Right cardiac atrium (tissue), 5 donors: ENCODE measurements at regions not wholly inside any gene's neighbourhood (a gene's known extent, or its start where the extent isn't known, plus 50 kb on each side); places are given as distances from the start of the nearest gene placed in this dataset.
A peak's percentile ranks its signal among the peaks of the same experiment; 100 is the strongest.
"Not testable (repeated sequence)": the region's sequence is repeated elsewhere in the genome, so short reads cannot be mapped to it uniquely, and the experiment has no call there.

Source experiments
- ATAC-seq, 2 donors: fragments of 200-7000 bp; cut with Tn5 transposase; one replicate each; pipeline versions ENCODE4 v1.8.0 to v1.9.1; 2020; ENCODE audit warnings: moderate library complexity in 2 of 2, mild to moderate bottlenecking in 1 of 2
- DNase-seq, 3 donors: peaks; one replicate each; pipeline ENCODE4 v3.0.0-alpha.2; 2020
- H3K27ac ChIP-seq: one replicate; pipeline ENCODE4 v1.5.1; 2013; ENCODE audit warnings: mild to moderate bottlenecking, low read length, control low read depth, moderate library complexity
- H3K27me3 ChIP-seq: one replicate; pipeline ENCODE4 v1.6.1; 2013; ENCODE audit not compliant: control insufficient read depth, insufficient read depth
- H3K4me1 ChIP-seq: one replicate; pipeline ENCODE4 v1.6.1; 2013; ENCODE audit warnings: low read length; ENCODE audit not compliant: control insufficient read depth, insufficient read depth
- H3K4me3 ChIP-seq: one replicate; pipeline ENCODE4 v1.5.1; 2013; ENCODE audit warnings: low read length, control low read depth
- H3K9me3 ChIP-seq: one replicate; pipeline ENCODE4 v1.6.1; 2013; ENCODE audit warnings: low read length; ENCODE audit not compliant: control insufficient read depth
- WGBS: extraction: QIAGEN DNeasy Blood & Tissue Kit; methylation state at CpG from one replicate; pipeline ENCODE4 v1.1.7; 2013; 5-methylcytosine and 5-hydroxymethylcytosine counted together
- intact Hi-C, 4 donors: fragments of 100-400 bp; cut with DNase I; formaldehyde crosslinking; loops; one replicate each; pipeline versions ENCODE4 v1.11.0 to v1.14.0; 2022 to 2023
- donor health status: healthy with polysubstance abuse.
- donor health status: DM: no; HTN: yes; CAD: no.
- donor health status: DM: no; HTN: no; CAD: no.
- donor health status: DM: no; HTN: yes; CAD: no; lungs with severe emphysema.
- donor health status: DM: yes; HTN: yes; CAD: no.

DNA sequence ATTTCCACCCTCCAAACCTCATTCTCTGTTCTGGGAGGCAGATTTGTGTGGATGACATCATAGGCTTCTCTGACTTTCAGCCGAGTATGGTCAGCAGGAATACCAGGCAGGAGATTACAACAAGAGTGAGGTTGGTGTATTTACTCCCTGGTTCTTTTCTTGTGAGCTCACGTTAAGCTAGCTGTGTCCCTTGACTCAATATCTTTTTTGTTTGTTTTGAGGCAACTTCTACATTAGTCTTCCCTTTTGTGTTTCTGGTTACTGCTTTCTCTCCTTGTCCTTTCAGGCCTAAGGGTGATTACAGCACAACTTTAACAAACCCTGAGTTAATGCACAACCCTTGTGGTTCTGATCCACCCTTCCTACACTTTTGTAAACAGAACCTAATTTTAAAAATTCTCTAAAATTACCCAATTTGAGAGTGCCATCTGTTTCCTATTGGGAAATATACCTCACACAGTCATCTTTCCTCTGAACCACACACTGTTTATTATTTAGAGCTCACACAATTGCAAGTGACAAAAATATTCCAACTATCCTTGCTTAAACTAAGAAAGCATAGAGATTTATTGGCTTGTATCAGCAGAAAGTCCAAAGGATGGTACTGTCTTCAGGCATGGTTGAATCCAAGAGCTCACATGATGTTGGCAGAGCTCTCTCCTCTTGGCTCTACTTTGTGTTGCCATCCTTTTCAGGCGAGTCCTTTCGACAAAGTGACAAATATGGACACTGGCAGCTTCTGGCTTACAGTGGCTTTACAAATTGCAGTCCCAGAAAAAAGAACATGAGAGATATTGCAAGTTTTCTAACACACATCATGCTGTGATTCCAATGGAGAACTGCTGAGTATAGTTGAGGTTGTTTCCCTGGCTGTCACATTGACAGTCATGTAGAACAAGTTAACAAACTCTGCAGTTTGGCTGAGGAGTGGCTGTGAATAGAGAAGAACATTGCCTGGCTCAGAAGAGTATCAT is 150.5 kb upstream of the DDIT4L start:
- no peak overlapping the region for H3K27ac ChIP-seq
- DNase-seq (no peak), ATAC-seq (no peak)
- no peaks in the 10 kb centered on the region for H3K27me3 ChIP-seq
- H3K9me3 ChIP-seq = no peaks in the 10 kb centered on the region
- no peak overlapping the region for H3K4me3 ChIP-seq
- intact Hi-C loops = no loop called here
- H3K4me1 ChIP-seq = no peaks in the 10 kb centered on the region
- 59% methylated on average over 4 of the region's 4 CpGs for WGBS

DNA sequence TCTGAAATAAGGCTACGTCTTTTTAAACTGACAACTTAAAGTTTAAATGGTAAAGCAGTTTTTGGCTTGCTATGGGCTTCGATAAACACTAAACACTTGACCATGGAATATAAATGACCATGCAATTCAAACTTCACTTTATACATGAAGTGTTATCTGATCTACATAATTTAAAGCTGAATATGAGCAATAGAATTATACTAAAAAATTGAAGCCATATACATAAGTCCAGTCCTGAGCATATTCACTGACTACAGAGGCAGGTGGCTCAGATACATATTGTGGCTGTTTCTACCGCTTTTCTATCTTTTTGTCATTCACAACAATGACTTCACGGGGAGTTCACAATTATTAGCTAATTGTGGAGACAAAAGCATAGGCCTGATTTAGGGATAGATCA is 149.6 kb upstream of the DDIT4L start:
- Histone ChIP-seq H3K4me3 (no peak overlapping the region), H3K27me3 (no peaks in the 10 kb centered on the region), H3K4me1 (no peaks in the 10 kb centered on the region), H3K27ac (no peak overlapping the region), H3K9me3 (no peaks in the 10 kb centered on the region)
- WGBS = 86% methylated on average over 4 of the region's 4 CpGs
- DNase-seq (no peak), ATAC-seq (no peak)
- intact Hi-C loops = no loop called here

DNA sequence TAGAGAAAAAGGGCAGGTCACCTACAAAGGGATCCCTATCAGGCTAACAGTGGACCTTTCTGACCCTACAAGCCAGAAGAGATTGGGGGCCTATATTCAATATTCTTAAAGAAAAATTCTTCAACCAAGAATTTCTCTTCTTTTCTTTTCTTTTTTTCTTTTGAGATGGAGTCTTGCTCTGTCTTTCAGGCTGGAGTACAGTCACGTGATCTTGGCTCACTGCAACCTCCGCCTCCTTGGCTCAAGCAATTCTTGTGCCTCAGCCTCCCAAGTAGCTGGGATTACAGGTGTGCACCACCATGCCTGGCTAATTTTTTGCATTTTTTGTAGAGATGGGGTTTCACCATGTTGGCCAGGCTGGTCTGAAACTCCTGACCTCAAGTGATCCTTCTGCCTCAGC is 143.2 kb upstream of the DDIT4L start:
- H3K27me3 ChIP-seq, H3K4me3 ChIP-seq, intact Hi-C loops, DNase-seq, H3K9me3 ChIP-seq, H3K4me1 ChIP-seq, H3K27ac ChIP-seq, ATAC-seq: not testable (repeated sequence)
- WGBS = 86% methylated on average over 2 of the region's 2 CpGs

DNA sequence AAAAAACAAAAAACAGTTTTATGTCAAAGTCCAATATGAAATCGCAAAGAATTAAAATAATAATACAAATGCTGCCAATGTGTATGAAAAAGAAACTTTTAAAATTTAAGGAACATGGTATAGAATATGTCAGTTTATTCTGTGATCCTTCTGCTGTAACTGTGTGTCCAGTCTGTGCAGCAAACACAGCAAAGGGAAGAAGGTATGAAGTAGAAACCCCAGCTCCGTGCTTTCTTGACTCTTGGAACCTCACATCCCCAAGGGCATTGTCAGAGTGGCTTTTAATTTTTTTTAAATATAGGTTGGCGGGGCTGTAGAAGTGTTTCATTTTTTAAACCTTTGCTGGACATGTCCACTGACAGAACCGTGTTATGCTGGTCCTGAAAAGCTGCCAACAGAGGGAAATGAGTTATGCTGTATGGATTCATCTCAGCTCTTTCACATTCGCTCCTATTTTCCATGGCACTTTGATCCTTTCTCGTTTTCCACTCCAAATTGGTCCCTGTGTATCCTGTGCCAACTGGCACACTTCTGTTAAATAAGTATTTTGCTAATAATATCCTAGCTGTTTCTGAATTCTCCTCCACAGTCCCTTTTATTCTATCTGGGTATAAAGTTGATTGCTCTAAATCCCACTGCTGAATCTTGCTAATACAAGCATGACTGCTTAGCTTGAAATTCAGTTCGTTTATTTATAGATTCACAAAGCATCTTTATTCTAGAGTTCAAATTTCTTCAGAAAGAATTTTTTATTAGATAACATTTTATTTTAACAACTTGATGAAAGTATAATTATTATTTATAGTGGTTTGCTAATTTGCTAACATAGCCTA is 127.0 kb upstream of the DDIT4L start:
- Histone ChIP-seq H3K27ac (no peak overlapping the region), H3K4me3 (no peak overlapping the region), H3K27me3 (no peaks in the 10 kb centered on the region), H3K9me3 (no peaks in the 10 kb centered on the region), H3K4me1 (no peaks in the 10 kb centered on the region)
- 27% methylated on average over 7 of the region's 7 CpGs for WGBS
- ATAC-seq (no peak), DNase-seq (no peak)
- intact Hi-C loops = no loop called here

DNA sequence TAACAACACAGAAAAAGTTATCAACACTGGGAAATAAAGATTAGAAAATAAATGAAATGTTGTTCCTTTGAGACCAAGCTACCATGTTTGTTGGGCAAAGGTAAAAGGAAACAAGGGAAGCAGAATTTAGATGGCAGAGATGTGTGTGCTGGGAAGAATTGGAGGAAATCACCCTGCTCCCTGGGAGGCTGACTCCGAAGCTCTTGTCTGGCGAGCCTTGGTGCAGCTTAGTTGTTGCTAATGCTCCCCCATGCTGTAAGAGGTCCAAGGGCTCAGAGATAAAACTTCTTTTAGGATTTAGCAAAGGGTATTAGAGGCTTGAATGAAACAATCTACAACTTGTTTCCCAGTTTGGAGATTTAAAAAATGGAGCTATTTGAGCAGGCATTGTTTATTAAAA is 123.8 kb upstream of the DDIT4L start:
- Histone ChIP-seq H3K27ac (no peak overlapping the region), H3K4me1 (no peaks in the 10 kb centered on the region), H3K27me3 (no peaks in the 10 kb centered on the region), H3K9me3 (no peaks in the 10 kb centered on the region), H3K4me3 (no peak overlapping the region)
- DNase-seq = peak in 1 of 3 donors; percentile 37
- whole genome bisulfite sequencing = 41% methylated on average over 2 of the region's 2 CpGs
- ATAC-seq = peak in 1 of 2 donors; percentile 54
- intact Hi-C loops = no loop called here

DNA sequence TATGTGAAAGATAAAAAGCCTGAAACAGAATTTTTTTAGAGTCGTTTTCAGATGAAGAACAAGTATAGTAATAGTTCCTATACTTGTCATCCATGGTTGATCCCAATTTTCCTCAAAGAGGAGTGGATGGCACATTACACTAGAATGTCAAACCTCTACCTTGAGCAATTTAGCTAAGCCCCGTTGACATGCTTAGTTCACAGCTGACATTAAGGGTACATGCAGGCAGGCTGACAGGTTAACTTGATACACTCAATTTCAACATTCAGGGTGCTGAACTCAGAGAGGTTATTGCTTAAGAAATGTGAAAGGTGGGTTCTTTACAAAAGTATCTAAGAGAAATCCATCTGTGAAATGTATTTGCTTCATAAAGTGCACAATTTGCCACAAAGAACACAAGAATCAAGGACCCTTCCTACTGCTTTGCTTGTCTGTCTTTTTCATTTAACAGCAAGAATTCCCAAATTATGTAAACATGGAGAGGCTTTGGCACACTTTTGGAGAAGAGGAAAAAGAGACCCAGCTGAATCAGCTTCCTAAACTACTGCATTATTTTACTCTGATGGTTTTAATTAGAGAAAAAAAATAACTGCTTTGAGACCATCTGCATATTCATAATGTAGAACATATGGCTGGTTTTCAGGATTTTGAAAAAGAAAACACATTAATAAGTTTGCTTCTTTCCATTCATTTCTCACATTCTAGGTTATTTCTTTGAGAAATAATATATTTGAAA is 122.5 kb upstream of the DDIT4L start:
- Histone ChIP-seq H3K4me3 (no peak overlapping the region), H3K27ac (no peak overlapping the region), H3K4me1 (no peaks in the 10 kb centered on the region), H3K9me3 (no peaks in the 10 kb centered on the region), H3K27me3 (no peaks in the 10 kb centered on the region)
- 82% methylated on average over 2 of the region's 2 CpGs for WGBS
- ATAC-seq = no peak
- intact Hi-C loops = no loop called here
- no peak for DNase-seq

DNA sequence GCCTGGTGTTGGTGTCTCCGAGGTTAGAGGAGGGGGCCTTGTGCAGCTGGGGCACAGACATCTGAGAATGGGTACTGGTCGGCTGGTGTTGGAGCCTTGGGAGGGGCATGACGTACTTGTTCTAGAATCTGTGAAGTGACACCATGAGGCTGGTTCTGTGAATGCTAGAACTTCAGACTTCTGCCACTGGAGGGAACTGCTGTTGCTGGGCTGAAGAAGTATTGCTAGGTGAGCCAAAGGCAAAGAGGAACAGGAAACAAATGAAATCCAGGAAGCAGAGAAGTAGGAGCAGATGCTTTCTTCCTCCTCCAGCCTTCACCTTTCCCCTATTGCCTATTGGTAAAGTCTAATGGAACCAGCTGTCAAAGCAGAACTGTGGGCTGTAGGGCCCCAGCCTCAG is 120.9 kb upstream of the DDIT4L start:
- Histone ChIP-seq H3K27ac (no peak overlapping the region), H3K27me3 (no peaks in the 10 kb centered on the region), H3K4me1 (no peaks in the 10 kb centered on the region), H3K4me3 (no peak overlapping the region), H3K9me3 (no peaks in the 10 kb centered on the region)
- intact Hi-C loops = no loop called here
- DNase-seq (no peak), ATAC-seq (no peak)
- 91% methylated on average over 3 of the region's 3 CpGs for WGBS

DNA sequence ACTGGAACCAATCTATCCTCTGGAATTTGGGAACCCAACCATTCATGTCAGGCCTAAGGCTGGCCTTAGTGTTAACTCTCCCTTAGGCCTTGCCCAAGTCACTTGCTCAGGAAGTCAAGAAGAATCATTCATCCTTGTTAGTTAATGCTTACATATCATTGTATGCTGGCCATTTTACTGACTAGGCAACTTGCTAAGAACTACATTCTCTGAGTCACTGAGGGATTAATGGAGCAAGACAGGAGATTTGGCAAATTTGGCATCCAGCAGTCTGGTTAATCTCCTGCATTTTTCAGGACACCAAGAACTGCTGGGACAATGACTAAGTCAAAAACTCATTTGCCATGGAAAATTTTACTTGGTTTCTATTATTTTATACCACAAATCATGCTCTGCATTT is 115.8 kb upstream of the DDIT4L start:
- intact Hi-C loops = no loop called here

DNA sequence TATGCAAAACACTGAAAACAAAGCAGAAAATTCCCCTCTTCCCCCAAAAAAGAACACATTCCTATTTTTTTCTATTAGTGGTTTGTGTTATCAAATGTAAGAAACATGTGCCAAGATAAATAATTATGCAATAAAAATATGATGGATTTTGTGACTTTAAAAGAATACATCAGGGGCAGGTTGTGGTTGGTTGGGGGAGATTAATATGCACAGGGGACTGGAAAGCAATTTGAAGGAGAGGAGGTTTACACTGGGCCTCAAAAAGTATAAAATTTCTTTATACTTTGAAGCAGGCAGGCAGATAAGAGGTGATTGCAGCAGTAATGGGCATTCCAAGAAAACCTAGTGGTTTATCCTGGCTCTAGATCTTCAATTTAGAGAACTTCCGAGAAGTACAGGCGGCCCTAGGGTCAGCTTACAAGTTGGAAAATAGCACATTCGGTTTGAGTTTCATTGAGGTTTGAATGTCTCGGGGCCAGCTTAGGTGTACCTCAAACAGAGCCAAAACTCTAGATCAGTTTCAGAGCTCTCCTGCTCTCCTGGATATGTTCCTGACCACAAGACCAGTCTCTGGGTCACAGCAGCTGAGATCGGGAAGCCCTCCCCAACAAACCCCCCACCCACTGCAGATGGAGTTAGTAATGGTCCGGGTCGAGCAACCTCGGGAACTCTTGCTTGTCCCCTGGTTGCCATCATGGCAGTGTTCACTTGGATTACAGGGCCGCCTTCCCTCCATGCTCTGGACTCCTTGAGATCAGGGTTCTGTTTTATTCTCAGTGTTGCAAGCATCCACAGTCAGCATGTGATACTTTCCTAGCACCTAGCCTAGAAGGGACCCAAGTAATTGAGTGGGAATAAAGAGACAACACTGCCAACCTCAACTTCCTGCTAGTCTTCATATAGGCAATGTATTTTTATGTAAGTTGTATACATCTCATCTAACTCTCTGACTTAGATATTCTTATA is 112.1 kb upstream of the DDIT4L start:
- Histone ChIP-seq H3K9me3 (no peaks in the 10 kb centered on the region), H3K27ac (no peak overlapping the region), H3K4me3 (no peak overlapping the region), H3K27me3 (no peaks in the 10 kb centered on the region), H3K4me1 (no peaks in the 10 kb centered on the region)
- peak in 2 of 3 donors; percentile 22 to 25 for DNase-seq
- intact Hi-C loops = no loop called here
- no peak for ATAC-seq
- 82% methylated on average over 9 of the region's 9 CpGs for WGBS

More for the DNA sequence above, 115.8 kb upstream of the DDIT4L start:
- Histone ChIP-seq H3K4me1 (no peaks in the 10 kb centered on the region), H3K4me3 (no peak overlapping the region), H3K9me3 (no peaks in the 10 kb centered on the region), H3K27ac (no peak overlapping the region), H3K27me3 (no peaks in the 10 kb centered on the region)
- no peak for ATAC-seq
- DNase-seq = no peak
